A673 (cell line): ENCODE measurements at regions not wholly inside any gene's neighbourhood (a gene's known extent, or its start where the extent isn't known, plus 50 kb on each side); places are given as distances from the start of the nearest gene placed in this dataset.

Source experiments
- EZH2 ChIP-seq: fragments of 200-600 bp; sonication (generic); IDR thresholded peaks from 2 replicates; pipeline ENCODE4 v1.6.1; 2017; ENCODE audit warnings: borderline replicate concordance, low read depth, mild to moderate bottlenecking, mixed read lengths, antibody characterized with exemption, low read length; ENCODE audit not compliant: poor library complexity, severe bottlenecking
- TF ChIP-seq, protein P1 (sequence below): fragments of 300-800, 200-600 bp; sonication (generic); conservative IDR thresholded peaks from 2 replicates; pipeline ENCODE4 v1.5.1; 2017; ENCODE audit warnings: low read depth, mild to moderate bottlenecking, antibody characterized with exemption, low read length, moderate library complexity, mixed read lengths

DNA sequence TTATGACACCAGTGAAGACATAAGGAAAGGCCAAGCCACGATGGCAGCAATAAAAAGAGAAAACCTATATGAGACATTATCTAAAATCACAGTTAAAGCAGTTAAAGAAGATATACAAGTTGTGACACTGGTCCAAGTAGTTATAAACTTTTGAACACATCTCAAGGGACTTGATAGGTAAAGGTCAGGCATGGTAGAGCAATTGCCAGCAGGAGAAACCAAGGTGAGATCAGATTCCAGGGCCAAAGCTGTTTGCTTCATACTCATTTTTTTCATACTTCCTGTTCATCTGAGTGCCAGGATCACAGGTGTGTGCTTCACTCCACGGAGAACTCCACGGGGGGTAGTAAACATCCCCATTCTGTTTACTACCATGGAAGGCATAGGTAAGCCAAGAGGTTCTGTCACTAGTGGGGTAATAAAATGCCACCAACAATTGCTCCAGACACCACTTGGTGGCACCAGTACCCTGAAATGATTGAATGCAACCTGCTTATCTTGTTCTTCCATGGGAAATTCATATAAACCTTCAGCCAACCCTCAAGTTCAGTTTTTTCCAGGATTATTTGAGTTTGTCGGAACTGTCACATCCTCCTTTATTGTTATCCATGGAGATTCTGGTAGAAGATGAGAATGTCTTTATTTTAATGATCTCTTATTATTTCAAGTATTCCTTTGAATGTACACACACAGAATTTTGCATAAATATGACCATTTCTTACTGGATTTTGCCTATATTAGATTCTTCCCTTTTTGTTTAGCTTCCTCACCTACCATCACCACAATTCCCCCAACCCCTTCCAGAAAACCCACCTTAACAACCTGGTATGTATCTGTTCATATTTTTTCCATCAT is 59.2 kb upstream of the TSPAN8 start:
- TF ChIP-seq, protein P1, sequence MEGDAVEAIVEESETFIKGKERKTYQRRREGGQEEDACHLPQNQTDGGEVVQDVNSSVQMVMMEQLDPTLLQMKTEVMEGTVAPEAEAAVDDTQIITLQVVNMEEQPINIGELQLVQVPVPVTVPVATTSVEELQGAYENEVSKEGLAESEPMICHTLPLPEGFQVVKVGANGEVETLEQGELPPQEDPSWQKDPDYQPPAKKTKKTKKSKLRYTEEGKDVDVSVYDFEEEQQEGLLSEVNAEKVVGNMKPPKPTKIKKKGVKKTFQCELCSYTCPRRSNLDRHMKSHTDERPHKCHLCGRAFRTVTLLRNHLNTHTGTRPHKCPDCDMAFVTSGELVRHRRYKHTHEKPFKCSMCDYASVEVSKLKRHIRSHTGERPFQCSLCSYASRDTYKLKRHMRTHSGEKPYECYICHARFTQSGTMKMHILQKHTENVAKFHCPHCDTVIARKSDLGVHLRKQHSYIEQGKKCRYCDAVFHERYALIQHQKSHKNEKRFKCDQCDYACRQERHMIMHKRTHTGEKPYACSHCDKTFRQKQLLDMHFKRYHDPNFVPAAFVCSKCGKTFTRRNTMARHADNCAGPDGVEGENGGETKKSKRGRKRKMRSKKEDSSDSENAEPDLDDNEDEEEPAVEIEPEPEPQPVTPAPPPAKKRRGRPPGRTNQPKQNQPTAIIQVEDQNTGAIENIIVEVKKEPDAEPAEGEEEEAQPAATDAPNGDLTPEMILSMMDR, result peak; percentile 82
- no peak for TF ChIP-seq EZH2
